SK-N-SH (cell line): ENCODE measurements at regions not wholly inside any gene's neighbourhood (a gene's known extent, or its start where the extent isn't known, plus 50 kb on each side); places are given as distances from the start of the nearest gene placed in this dataset.

Experiments
- CTCF ChIA-PET: fragments of 300-600, 350-600 bp; formaldehyde crosslinking; extraction: SDS; loops from one replicate; lab custom pipeline; 2021; lab: Yijun Ruan, JAX
- POLR2A ChIA-PET: fragments of 350-600 bp; sonication (Branson Sonifier 250); formaldehyde crosslinking; extraction: SDS; loops from one replicate; lab custom pipeline; 2020; ENCODE audit warnings: antibody characterized with exemption, inconsistent platforms; lab: Yijun Ruan, JAX
- DNase-seq: peaks from one replicate; pipeline ENCODE4 v3.0.0; 2012
- H2AFZ ChIP-seq: fragments of 200-600 bp; sonication (generic); 2 replicates; pipeline ENCODE4 v1.8.1; 2016; ENCODE audit warnings: antibody characterized with exemption, mild to moderate bottlenecking, low read depth
- H3F3A ChIP-seq: fragments of 200-600 bp; sonication (generic); replicated peaks from 2 replicates; pipeline ENCODE3; 2016; ENCODE audit warnings: antibody characterized with exemption, mild to moderate bottlenecking; ENCODE audit not compliant: insufficient read depth
- H3K27ac ChIP-seq, 2 experiments: fragments of 200-500 bp in 1 of 2; fragments of 200-600 bp in 1 of 2; sonication (Bioruptor generic) in 1 of 2; sonication (generic), shearing (Covaris generic) in 1 of 2; 2 replicates each; pipeline versions ENCODE4 v1.5.1 to v1.6.1; 2014 to 2016; ENCODE audit warnings: low read depth in 2 of 2, inconsistent platforms in 1 of 2, low read length in 1 of 2, mild to moderate bottlenecking in 1 of 2, mixed read lengths in 1 of 2
- H3K27me3 ChIP-seq: fragments of 200-600 bp; sonication (generic), shearing (Covaris generic); 2 replicates; pipeline ENCODE4 v1.6.1; 2016; ENCODE audit warnings: mixed run types; ENCODE audit not compliant: insufficient read depth
- H3K36me3 ChIP-seq, 2 experiments: fragments of 200-500 bp in 1 of 2; fragments of 200-600 bp in 1 of 2; sonication (Bioruptor generic) in 1 of 2; sonication (generic) in 1 of 2; replicated peaks in 1 of 2; 2 replicates each; pipeline versions ENCODE3 to v1.5.1; 2014 to 2016; ENCODE audit warnings: low read length in 1 of 2, mild to moderate bottlenecking in 1 of 2; ENCODE audit not compliant: insufficient read depth in 2 of 2, control insufficient read depth in 1 of 2
- H3K4me1 ChIP-seq, 2 experiments: fragments of 200-500 bp in 1 of 2; fragments of 200-600 bp in 1 of 2; sonication (Bioruptor generic) in 1 of 2; sonication (generic), shearing (Covaris generic) in 1 of 2; 2 replicates each; pipeline versions ENCODE4 v1.5.1 to v1.6.1; 2014 to 2016; ENCODE audit warnings: low read depth in 1 of 2, low read length in 1 of 2, mixed run types in 1 of 2; ENCODE audit not compliant: insufficient read depth in 2 of 2, control insufficient read depth in 1 of 2
- H3K4me2 ChIP-seq: fragments of 200-600 bp; sonication (generic), shearing (Covaris generic); 2 replicates; pipeline ENCODE4 v1.6.1; 2017; ENCODE audit warnings: mixed run types
- H3K4me3 ChIP-seq, 2 experiments: fragments of 200-500 bp in 1 of 2; fragments of 200-600 bp in 1 of 2; sonication (Bioruptor generic) in 1 of 2; sonication (generic), shearing (Covaris generic) in 1 of 2; 2 replicates each; pipeline versions ENCODE4 v1.5.1 to v1.8.1; 2014 to 2016; ENCODE audit warnings: low read depth in 2 of 2, inconsistent platforms in 1 of 2, low read length in 1 of 2, mild to moderate bottlenecking in 1 of 2, mixed read lengths in 1 of 2, moderate library complexity in 1 of 2
- H3K79me2 ChIP-seq: fragments of 200-600 bp; sonication (generic); 2 replicates; pipeline ENCODE4 v1.8.1; 2017; ENCODE audit warnings: mild to moderate bottlenecking; ENCODE audit not compliant: insufficient read depth
- H3K9ac ChIP-seq: fragments of 200-600 bp; sonication (generic); 2 replicates; pipeline ENCODE4 v1.6.1; 2017; ENCODE audit warnings: mixed run types
- H3K9me2 ChIP-seq: fragments of 200-600 bp; sonication (generic); 2 replicates; pipeline ENCODE4 v1.6.1; 2017; ENCODE audit warnings: mixed run types
- H3K9me3 ChIP-seq: fragments of 200-600 bp; sonication (generic); 2 replicates; pipeline ENCODE4 v1.6.1; 2017; ENCODE audit warnings: mixed run types, mild to moderate bottlenecking, moderate library complexity
- H4K20me1 ChIP-seq: fragments of 200-600 bp; sonication (generic); 2 replicates; pipeline ENCODE4 v1.6.1; 2017; ENCODE audit warnings: mild to moderate bottlenecking, mixed run types; ENCODE audit not compliant: insufficient read depth
- ELF1 ChIP-seq: IDR thresholded peaks from 2 replicates; pipeline ENCODE4 v1.4.0; 2012
- EP300 ChIP-seq, 2 experiments: IDR thresholded peaks; 2 replicates each; pipeline versions ENCODE4 v1.4.0 to v1.6.1; 2012; ENCODE audit warnings: borderline replicate concordance in 1 of 2, low read depth in 1 of 2, low read length in 1 of 2
- FOSL2 ChIP-seq: IDR thresholded peaks from 2 replicates; pipeline ENCODE4 v1.4.0; 2012; ENCODE audit warnings: low read depth, mild to moderate bottlenecking, moderate library complexity, borderline replicate concordance
- FOXJ3 ChIP-seq: sonication (generic); formaldehyde crosslinking; IDR thresholded peaks from 2 replicates; pipeline ENCODE4 v1.5.1; 2020; ENCODE audit warnings: mild to moderate bottlenecking, missing genetic modification reagents
- JUND ChIP-seq: IDR thresholded peaks from 2 replicates; pipeline ENCODE4 v1.4.0; 2012
- MAX ChIP-seq: IDR thresholded peaks from 2 replicates; pipeline ENCODE4 v1.4.0; 2012; ENCODE audit warnings: low read depth
- NFIC ChIP-seq: IDR thresholded peaks from 2 replicates; pipeline ENCODE4 v1.4.0; 2012; ENCODE audit warnings: borderline replicate concordance
- NRF1 ChIP-seq: IDR thresholded peaks from 2 replicates; pipeline ENCODE4 v1.6.1; 2012; ENCODE audit warnings: low read depth, mild to moderate bottlenecking, low read length
- PBX3 ChIP-seq: IDR thresholded peaks from 2 replicates; pipeline ENCODE4; 2012
- POLR2AphosphoS5 ChIP-seq: IDR thresholded peaks from 2 replicates; pipeline ENCODE4 v1.6.1; 2012; ENCODE audit warnings: low read depth, low read length
- RFX5 ChIP-seq: IDR thresholded peaks from 2 replicates; pipeline ENCODE4 v1.6.1; 2012; ENCODE audit warnings: mild to moderate bottlenecking, improper control_type of control experiment, low read length
- RXRA ChIP-seq: IDR thresholded peaks from 2 replicates; pipeline ENCODE4 v1.4.0; 2012; ENCODE audit warnings: low read depth, mild to moderate bottlenecking, borderline replicate concordance
- TCF12 ChIP-seq: IDR thresholded peaks from 2 replicates; pipeline ENCODE4 v1.4.0; 2012
- TEAD4 ChIP-seq: IDR thresholded peaks from 2 replicates; pipeline ENCODE4 v1.4.0; 2012; ENCODE audit warnings: mild to moderate bottlenecking, borderline replicate concordance; ENCODE audit not compliant: insufficient read depth
- USF2 ChIP-seq: fragments of 150-350 bp; IDR thresholded peaks from 2 replicates; pipeline ENCODE4 v1.6.1; 2017; ENCODE audit warnings: antibody characterized with exemption, low read length, low read depth, borderline replicate concordance
- YY1 ChIP-seq: IDR thresholded peaks from 2 replicates; pipeline ENCODE4 v1.4.0; 2012; ENCODE audit warnings: low read depth, mild to moderate bottlenecking
- ZBTB33 ChIP-seq: IDR thresholded peaks from 2 replicates; pipeline ENCODE4 v1.4.0; 2012; ENCODE audit warnings: low read depth, borderline replicate concordance
- WGBS: methylation state at CpG from one replicate; pipeline ENCODE4 v1.1.6; 2017; ENCODE audit warnings: low lambda C conversion rate; 5-methylcytosine and 5-hydroxymethylcytosine counted together

GRCh38 chr2:18957909-18958308 lies 368.5 kb upstream of the NT5C1B start:
- H3K9me2 ChIP-seq = no peaks in the 10 kb centered on the region
- TF ChIP-seq RXRA = no peak
- no peak for TF ChIP-seq MAX
- TF ChIP-seq EP300 (IDR thresholded peaks at IDR 0.05; ENCODE audit: borderline replicate concordance in 1 of 2, low read depth in 1 of 2, low read length in 1 of 2) = no peak
- no peak for TF ChIP-seq NFIC
- TF ChIP-seq USF2 = no peak
- TF ChIP-seq NRF1 = no peak
- no peak for TF ChIP-seq ELF1
- no peak for TF ChIP-seq YY1
- no peaks in the 10 kb centered on the region for H3K9me3 ChIP-seq
- ChIA-PET CTCF (interaction anchor here (0.6 kb wide), 1 partner anchor 20 kb away, joined by 4 read pairs; no protein-coding TSS in a partner anchor), POLR2A (no interaction called here)
- H3K4me1 ChIP-seq = no peaks in the 10 kb centered on the region
- H3K36me3 ChIP-seq = no peaks in the 10 kb centered on the region
- DNase-seq = no peak
- no peak overlapping the region for H3K9ac ChIP-seq
- 88% methylated on average over 1 of the region's 1 CpG for WGBS
- H3K27me3 ChIP-seq = no peaks in the 10 kb centered on the region
- H3K27ac ChIP-seq = no peak overlapping the region
- H3K4me3 ChIP-seq = no peak overlapping the region
- H4K20me1 ChIP-seq = no peaks in the 10 kb centered on the region
- H3K4me2 ChIP-seq = no peak overlapping the region
- no peaks in the 10 kb centered on the region for H3F3A ChIP-seq
- no peaks in the 10 kb centered on the region for H3K79me2 ChIP-seq
- H2AFZ ChIP-seq = no peak overlapping the region

- Histone ChIP-seq H3K27me3 (no peaks in the 10 kb centered on the region), H3K79me2 (no peaks in the 10 kb centered on the region), H3K4me3 (no peak overlapping the region), H3K4me2 (peak overlapping the region; percentile 58), H4K20me1 (no peaks in the 10 kb centered on the region), H3K4me1 (peaks cover 0 to 5% of the 10 kb centered on the region in 2 experiments; a peak in 3 of 4 replicates), H3K27ac (peak overlapping the region; percentile 36 to 81; a peak in 3 of 4 replicates), H3K9me3 (no peaks in the 10 kb centered on the region), H3K9ac (peak overlapping the region; percentile 55), H3F3A (peaks cover 4% of the 10 kb centered on the region), H3K36me3 (no peaks in the 10 kb centered on the region), H3K9me2 (no peaks in the 10 kb centered on the region), H2AFZ (peak overlapping the region; percentile 64)
- peak; percentile 48 for TF ChIP-seq JUND
- peak; percentile 19; the same call in 1 of the 2 replicates for TF ChIP-seq POLR2AphosphoS5
- peak; percentile 82 for TF ChIP-seq PBX3
- no peak for TF ChIP-seq FOXJ3 (CRISPR knock-in tag)
- TF ChIP-seq FOSL2 = peak; percentile 14; the same call in 1 of the 2 replicates
- no peak for TF ChIP-seq MAX
- TF ChIP-seq USF2 = no peak
- TF ChIP-seq TCF12 = peak; percentile 78
- TF ChIP-seq EP300 (IDR thresholded peaks at IDR 0.05; ENCODE audit: borderline replicate concordance in 1 of 2, low read depth in 1 of 2, low read length in 1 of 2) = peak in 1 of 2 experiments; percentile 76; a peak in 2 of 4 replicates
- TF ChIP-seq RFX5 = no peak
- TF ChIP-seq RXRA = peak; percentile 38; the same call in 1 of the 2 replicates
- TF ChIP-seq NFIC = peak; percentile 93
- peak; percentile 60; the same call in 1 of the 2 replicates for TF ChIP-seq TEAD4
- no peak for TF ChIP-seq ZBTB33
- CTCF ChIA-PET = interaction anchor here (1.0 kb wide), 2 partner anchors 141 to 411 kb away, joined by 3 read pairs; no protein-coding TSS in a partner anchor
- DNase-seq = peak; percentile 15
- POLR2A ChIA-PET = no interaction called here
- 47% methylated on average over 5 of the region's 5 CpGs for WGBS
Observed at GRCh38 chr2:18950361-18950851, 361.0 kb upstream of the NT5C1B start.
